Effector CD4-positive, alpha-beta T cell (primary cell): ENCODE measurements at regions not wholly inside any gene's neighbourhood (a gene's known extent, or its start where the extent isn't known, plus 50 kb on each side); places are given as distances from the start of the nearest gene placed in this dataset.

Source experiments
- DNase-seq: peaks from one replicate; pipeline ENCODE4 v3.0.0-alpha.2; 2020

DNA sequence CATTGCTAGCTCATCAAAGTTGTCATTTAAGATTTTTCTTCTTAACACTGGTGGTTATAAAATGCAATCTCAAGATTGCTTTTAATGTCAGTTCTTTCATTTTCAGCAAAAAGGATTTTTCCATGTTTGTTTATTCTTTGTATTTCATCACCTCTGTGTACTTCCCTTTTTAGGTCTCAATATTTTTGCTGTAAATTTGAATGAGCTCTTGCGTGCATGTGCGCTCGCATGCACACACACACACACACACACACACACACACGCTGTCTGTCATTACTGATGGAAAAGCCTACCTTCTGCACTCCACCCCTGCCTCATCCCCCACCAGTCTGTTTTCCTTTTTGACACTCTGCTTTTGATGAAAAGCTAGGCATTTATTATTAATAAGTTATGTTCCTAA lies 85.3 kb upstream of the FYN start:
- no peak for DNase-seq

DNA sequence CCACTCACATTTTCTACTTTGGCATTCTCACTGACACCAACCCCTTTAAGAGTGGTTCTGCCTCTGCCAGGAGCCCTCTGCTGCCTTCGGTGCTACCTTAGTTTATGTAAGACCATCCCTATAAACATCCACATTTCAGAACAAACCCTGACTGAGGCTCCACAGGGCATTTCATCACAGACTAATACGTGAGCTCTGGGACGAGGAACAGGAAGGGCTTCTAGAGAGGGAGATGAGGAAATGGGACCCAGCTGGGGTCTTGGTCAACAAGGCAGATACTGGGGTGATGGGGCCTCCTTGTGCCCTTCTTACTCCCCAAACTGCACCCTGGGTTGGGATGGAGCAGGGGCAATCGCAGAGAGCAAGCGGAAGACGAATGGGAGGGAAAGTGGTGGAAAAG lies 86.5 kb upstream of the FYN start:
- DNase-seq = no peak

DNA sequence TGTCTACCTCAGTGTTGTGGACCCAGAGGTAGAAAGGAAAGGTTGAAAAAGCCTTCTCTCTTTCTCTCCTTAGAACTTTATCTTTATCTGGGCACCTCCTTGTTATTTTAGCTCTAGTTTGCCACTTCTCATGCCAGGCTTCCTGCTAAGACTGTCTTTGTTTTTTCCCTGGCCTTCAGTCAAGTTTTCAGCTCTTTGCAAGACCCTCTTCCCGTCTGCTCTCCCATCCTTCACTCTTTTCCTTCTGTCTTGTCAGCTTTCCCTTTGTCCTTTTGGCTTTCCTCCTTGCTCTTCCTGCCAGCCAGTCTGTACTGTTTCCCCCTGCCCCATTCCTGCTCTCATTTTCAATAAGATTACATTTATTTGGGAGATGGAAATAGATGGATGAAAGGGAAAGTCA lies 86.8 kb upstream of the CCN6 start:
- DNase-seq = no peak

DNA sequence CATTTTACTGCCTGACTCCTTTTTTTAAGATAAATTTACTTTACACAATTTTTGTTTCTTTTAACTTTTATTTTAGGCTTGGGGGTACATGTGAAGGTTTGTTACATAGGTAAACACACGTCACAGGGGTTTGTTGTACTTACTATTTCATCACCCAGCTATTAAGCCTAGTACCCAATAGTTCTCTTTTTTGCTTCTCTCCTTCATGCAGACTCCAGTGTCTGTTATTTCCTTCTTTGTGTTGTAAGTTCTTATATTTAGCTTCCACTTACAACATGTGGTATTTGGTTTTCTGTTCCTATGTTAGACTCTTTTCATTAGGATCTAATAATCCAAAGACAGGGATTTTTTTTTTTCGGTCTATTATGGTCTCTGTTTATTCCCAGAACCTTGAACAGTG lies 83.5 kb upstream of the CCN6 start:
- no peak for DNase-seq

DNA sequence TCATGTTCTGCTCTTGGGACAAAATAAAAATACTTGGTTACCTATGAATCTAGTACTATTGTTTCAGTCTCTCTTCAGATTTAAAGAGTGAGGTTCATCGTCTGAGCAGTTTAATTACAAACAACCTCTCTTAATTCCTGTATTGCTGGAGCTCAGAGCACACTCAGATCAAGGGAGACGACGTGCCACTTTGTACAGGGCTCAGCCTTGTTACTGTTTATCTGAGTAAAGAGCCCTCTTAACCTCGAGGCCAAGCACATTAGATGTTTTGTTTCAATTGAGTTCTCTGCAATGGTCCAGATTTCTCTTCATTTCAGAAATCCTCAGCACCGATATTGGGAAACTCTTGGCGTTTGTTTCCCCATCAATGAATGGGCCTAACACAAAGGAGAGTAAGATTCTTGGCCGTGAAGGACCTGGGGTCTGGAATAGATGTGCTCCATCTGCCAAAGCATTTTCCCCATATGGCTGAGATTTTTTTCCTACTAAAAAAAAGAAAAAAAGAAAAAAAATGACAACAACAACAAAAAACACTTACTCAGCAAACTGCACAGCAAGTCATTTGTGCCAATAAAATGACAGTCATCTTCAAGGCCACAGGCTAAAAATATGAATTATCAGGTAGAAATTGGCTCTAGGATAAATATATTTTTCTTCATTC lies 82.6 kb upstream of the CCN6 start:
- no peak for DNase-seq

DNA sequence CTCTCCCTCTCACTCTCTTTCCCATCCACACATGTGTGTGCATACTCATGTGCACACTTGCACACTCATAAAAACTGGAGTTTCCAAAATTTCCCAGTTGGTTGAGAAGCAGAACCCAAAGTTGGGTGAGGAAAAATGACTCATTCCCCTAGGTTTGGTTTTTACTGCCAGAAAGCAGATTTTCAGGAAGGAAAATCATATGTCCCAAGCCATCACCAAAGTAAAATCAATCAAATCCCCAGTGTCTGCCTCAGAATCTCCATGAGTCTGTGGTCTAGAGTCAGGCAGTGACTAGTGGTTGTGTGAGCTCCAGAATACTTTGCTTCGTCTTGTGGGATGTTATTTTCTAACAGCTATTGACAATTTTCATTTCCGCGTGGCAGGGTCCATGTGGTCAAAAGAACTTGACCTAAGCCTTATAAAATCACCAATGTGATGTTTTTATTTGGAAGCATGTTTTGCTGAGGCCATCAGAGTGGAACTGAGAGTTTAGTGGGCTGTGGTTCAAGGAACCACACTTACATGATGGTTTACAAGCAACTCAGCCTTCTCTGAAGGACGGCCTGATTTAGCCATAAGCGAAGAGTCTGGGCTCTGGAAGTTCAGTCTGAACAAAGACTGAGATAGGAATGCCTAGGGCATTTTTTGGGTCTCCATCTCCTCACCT lies 81.9 kb upstream of the CCN6 start:
- no peak for DNase-seq

DNA sequence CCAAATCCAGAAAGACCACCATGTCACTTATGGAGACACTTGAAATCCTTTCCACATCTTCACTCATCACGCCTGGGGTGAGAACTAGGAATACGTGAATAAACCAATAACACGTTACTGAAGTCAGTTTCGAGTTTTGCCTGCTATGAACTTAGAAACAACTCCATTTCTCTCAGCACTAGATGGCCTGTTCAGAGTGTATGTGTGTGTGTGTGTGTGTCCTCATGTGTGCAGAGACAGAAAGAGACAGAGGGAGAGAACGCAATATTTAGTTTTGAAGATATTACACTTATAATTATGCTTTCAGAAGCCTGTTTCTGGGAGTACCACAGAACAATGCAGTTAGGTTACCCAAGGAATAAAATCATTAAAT lies 81.2 kb upstream of the CCN6 start:
- DNase-seq = no peak

DNA sequence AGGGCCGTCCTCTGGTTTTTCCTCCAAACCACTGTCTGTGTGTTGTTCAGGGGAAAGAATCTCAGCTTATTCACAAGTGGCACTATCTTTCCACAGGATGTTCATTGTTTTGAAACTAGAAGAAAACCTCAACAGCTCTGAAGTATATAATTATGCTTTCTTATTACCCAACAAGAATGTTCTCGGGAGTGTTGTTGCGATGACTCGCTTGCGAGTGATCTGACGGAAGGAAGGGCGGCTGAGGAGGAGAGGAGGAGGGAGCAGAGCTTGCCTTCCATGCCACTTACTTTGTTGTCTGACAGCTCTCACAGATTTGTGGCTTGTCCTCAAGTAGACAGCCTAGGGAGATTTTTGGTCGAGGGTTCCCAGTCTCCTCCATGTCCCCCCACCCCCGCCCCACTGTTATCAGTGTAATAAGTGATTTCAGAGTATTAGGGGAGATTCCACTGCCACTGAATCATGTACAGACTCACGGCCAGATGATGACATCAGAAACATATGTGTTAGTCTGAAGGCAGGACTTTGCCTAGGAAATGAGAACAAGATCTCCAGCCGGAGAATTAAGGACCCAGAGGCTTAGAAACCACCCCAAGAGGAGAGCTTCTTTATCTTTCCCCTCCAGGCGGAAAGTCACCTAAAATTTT lies 80.7 kb upstream of the CCN6 start:
- peak; percentile 69 for DNase-seq

DNA sequence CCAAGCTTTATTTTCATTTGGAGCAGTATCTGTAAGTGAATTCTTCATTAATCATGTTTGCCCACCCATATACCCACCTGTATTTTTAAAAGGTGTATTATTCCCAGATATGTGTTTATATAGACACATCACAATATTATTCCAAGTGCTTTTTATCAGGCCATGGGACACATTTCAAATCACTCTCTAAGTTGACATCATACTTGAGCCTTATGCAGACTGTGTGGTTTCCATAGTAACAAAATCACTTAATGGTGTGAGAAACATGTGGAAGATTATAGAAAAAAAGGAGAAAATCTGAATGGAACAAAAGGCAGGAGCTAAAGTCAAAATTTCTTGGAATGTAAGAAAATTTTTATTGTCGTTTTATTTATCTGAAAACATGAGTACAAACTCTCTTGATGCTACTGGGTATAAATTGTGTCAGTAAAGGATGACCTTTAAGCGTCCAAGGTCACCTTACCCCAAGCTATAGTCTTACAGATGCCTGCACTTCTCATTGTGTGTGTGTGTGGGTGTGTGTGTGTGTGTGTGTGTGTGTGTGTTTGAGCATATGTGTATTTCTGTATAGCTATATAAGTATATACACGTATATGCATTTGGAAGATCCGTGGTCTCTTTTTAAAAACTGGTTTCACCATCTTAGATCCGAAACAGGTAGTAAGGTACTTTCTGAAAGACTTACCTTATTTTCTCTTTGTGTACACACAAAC lies 79.8 kb upstream of the CCN6 start:
- no peak for DNase-seq

DNA sequence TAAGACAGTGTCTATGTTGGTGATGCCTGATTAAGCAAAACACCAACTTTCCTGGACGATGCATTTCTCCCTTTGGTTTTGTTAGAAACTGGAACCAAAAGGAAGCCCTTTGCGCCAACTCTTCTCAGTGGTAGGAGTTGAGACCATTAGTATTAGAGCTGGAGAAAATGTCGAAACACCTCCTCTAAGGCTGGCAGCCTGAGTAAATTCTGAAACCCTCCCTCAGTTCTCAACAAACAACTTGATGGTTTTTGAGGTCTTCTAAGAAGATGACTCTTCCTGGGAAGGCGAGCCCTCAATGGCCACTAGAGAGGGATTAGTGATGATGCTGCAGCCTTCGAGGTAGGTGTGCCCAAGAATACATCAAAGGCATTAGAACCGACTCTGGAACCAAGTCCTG lies 78.4 kb upstream of the CCN6 start:
- DNase-seq = no peak

DNA sequence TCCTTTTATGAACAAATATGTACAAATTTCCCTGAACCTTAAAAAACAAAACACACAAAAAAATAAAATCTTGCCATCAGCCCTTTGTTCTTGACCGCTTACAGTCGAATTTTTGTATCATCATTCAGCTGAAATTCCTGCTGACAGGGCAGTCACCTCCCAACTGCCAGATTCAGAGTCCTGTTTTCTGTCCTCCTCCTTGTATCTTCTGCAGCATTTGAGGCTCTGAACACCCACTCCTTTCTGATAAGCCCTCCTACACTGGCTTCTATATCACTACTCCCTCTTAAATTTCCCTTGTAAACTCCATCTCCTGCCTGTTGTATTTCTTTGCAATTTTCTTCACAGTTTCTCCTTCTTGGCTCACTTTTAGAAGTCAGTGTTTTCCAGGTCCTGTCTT lies 77.8 kb upstream of the CCN6 start:
- DNase-seq = no peak

DNA sequence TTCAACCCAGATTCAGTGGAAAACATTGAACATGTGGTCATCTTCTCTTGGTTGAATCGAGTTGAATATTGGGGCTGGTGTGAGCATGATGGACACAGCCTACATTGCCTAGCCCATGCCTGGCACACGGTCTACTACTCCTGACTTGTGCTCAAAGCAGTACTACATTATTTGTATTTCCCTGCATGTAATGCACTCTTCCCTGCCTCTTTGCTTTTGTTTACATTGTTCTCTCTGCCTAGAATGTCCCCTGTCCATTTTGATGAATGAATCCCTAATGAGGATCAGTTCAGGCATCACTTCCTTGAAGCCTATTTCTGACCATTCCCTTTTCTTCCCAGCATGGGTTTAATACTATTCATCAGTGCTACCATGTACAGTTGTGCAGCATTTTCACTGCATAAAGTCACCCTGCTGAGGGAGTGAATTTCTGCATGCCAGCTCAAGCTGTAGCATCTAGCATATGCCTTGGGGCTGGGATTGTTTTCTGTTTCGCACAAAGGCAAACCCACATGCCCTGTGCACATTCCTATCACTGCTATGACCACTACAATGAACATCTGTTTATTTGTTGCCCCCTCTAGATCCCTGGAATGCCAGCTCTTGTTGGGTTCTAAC lies 75.3 kb upstream of the CCN6 start:
- no peak for DNase-seq

DNA sequence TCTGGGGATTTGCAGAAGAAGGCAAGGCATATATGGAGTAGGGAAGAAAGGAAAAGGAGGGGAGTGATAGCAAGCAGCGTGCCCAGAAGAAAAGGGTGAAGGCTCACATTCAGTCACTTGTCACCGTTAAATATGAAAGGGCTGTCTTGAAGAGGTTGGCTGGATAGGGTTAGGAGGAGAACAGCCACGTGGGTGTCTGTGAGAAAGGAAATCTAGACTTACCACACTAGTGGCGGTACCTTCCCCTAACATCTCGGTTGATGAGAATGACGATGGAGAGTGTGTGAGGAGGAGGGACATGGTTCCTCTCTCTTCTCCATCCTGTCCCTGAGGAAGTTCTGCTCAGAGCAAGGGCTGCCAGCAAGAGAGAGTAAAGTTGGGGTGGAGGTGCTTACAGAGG lies 74.3 kb upstream of the CCN6 start:
- no peak for DNase-seq

DNA sequence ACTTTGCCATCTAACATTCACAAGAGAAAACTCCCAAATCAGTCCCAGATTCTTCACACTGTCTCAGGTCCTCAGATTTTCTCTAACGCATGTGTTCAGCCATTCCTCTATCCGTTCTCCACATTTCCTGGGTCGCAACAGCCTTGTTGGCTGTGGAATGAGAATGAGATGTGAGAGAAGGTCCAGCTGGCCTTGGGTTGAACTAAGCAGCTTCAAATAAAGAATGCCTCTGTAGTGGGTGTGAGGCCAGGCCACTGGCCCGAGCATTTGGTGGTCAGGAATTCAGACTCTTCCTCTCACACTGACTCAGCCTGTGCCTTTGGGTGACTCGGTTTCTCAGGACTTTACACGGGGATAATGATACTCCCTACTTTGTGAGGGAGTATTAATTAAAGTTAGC lies 73.8 kb upstream of the CCN6 start:
- no peak for DNase-seq

DNA sequence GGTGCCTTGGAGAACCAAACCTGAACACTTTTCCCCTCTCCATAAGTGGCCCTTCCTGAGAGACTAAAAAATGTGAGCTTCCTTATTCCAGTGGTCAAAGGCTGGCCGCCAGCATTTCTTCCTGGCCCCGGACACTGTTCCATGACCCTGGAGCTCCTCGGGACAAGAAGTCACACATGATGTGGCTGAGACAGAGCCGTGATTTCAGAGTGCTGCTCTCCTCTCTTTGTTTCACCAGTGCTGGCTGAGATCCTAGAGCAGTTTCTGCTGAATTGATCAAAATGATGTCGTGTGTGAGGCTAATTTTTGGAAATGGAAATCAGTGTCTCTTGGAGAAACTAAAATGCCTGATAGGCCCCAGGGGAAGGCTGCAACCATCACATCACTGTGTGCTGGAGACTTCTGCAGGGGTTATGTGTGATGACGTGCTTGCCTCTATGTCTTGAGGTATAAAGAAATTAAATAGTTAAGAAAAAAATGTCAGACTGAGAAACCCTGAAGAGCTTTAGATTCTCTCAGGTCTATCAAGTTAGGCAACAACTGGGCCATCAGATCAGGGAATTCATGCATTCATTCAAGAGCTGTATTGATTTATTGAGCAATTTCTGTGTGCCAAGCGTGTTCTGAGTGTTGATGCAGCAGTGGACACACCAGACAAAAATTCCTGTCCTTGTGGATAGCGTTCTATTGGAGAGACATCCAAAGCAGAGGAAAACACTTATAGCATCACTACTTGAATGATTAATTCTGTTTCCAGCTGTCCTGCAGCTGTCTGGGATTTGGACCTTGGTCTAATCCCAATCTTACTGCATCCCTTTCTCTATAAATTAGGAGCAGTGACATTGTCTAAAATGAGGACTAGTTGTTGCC lies 72.7 kb upstream of the CCN6 start:
- no peak for DNase-seq

DNA sequence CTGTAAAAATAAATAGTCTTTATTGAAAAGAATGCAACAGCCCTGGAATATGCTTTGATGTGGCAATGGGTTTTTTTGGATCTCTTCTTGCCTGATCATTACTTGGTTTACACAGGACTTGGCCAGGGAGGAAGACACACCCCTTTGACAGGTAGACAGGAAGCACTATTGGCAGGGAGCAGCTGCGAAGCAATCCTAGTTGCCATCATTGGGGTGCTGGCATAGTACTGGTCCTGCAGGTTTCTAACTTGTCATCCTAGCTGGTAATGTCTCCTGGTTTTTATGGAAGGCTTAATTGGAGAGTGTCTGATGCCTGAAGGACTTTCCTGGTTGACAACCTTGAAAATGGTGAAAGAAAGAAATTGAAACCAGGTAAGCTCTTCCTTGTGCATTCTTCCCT lies 71.2 kb upstream of the CCN6 start:
- no peak for DNase-seq

DNA sequence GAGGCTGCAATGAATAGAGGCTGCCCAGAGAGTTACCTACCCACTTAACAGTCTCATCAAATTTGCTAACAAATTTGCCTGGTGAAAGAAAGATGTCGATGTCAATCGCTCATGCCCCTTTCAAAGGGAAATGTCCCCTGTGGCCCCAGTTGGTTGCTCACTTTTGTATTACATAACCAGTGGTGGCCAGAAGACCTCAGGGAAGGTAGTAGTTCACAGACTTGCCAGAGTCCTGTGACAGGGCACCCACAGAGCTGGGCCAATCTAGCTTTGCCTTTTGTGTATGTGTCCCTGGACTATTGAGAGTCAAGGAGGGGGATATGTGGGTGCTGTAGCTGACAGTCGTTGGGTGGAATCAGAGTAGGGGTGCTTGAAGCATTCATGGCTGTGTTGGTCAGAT lies 70.7 kb upstream of the CCN6 start:
- DNase-seq = no peak

DNA sequence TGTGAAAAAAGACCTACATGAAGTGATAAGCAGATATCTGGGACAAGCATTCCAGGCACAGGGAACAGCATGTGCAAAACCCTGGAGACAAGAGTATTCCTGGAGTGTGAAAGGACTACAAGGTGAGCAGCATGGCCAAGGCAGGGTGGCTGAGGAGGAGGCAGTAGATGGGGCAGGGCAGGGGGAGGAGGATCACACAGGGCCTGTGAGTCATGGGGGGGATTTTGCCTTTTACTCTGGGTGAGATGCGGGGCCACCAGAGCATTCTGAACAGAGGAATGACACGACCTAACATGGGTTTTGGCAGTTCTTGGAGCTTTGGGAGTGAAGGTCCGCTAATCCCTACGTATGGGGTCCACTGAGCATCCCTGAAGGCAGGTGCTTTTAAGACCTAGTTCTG lies 69.8 kb upstream of the CCN6 start:
- DNase-seq = no peak

DNA sequence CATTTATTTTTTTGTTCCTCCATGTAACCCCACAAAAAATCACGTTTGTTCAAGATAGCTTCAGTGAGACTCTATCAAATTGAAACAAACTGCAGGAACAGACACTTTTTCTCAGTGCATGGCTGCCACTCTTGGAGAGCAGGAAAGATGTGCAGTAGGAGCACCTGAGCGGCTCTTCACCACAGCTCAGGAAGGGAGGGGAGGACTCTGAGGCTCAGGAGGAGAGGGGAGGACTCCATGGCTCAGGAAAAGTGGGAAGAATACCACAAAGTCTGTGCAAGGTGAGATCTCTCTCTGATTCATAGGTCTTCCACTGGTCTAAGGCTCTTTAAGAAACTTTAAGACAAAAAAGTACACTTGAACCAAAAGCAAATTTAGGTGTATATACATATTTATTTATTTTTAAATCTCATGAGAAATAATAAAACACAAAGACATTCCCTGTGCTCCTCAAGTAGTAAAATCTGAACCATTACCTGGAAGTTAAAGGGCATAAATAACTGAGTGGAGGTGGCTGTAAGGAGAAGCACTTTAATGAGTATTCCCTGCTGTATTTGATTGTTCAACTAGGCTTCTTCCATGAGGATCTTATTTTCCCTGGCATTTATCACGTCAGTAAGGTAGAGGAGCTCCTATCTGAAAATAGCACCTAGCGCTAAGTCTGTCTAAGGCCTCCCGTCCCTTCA lies 69.2 kb upstream of the CCN6 start:
- DNase-seq = no peak

DNA sequence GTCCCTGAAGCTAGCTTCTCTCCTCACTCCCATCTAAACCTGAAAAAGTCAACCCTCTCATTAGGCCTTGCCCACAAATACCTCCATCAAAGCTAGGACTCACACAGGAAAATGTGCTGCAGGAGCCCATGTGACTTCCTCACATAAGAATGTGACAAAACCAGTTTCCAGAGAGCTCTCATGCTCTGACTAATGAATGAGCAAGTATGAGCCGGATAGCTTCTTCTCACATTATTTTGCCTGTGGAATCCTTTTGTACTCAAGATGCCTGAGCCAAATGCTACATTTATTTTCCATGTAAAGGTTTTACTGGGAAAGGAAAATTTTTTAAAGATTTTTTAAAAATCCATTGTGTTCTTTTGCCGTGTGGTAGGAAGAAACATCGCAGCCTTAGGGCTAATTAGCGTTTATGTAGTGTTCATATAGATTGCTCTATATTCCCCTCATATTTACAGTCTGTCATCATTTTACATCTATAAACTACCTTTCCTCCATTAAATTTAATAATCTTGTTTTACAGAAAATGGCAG lies 68.6 kb upstream of the CCN6 start:
- DNase-seq = no peak

DNA sequence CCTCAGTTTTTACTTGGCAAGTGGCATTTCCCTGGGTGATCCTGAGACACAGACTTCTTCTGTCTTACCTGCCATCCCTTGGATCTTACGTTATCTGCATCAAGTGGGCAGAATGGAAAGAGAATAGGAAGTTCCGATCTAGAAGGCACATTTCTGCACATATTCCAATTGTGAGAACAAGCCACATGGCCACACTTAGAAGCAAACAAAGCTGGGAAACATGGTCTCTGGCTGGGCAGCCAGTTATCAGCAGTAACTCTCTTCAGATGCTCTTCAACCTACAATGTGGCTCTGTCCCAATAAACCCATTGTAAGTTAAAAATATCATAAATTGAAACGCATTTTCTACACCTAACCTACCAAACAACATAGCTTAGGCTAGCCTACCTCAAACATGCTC lies 67.3 kb upstream of the CCN6 start:
- DNase-seq = no peak

DNA sequence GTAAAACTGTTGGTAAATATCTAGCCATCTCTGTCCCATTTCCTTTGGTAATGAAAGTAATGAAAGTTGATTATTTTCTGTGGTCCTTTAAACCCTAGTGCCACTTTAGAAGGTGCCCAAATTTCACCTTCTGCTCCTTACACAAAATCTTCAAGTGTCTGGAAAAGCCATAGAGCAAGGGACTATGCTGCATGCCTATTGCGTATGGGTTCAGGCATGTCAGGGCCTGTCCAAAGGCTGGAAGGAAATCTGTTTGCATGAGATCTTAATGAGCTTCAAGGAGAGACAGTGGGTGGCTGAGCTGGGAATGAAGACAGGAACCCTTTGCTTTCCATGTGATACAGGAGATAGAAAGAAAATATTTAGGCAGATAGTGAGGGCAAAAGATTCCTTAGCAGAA lies 66.6 kb upstream of the CCN6 start:
- no peak for DNase-seq
